ENCODE measurements at regions not wholly inside any gene's neighbourhood (a gene's known extent, or its start where the extent isn't known, plus 50 kb on each side); places are given as distances from the start of the nearest gene placed in this dataset.

- no peak for TF ChIP-seq CTCF (conservative IDR thresholded peaks at IDR 0.05; ENCODE audit: low read depth, low read length)
- DNase-seq (ENCODE audit: low read depth), result no peak
- H3K4me3 ChIP-seq (ENCODE audit: low read length), result no peak overlapping the region
Measured at GRCh38 chr11:116077092-116077491, 572.9 kb upstream of the CADM1 start.

- DNase-seq (ENCODE audit: low read depth), result no peak
- no peak for TF ChIP-seq CTCF (conservative IDR thresholded peaks at IDR 0.05; ENCODE audit: low read depth, low read length)
- no peak overlapping the region for H3K4me3 ChIP-seq (ENCODE audit: low read length)
Measured at GRCh38 chr11:116073854-116074837, 569.9 kb upstream of the CADM1 start.

GRCh38 chr11:116072601-116073410 lies 568.6 kb upstream of the CADM1 start:
- H3K4me3 ChIP-seq (ENCODE audit: low read length), result no peak overlapping the region
- TF ChIP-seq CTCF (conservative IDR thresholded peaks at IDR 0.05; ENCODE audit: low read depth, low read length), result peak; percentile 36
- DNase-seq (ENCODE audit: low read depth), result no peak

- DNase-seq (ENCODE audit: low read depth), result no peak
- no peak overlapping the region for H3K4me3 ChIP-seq (ENCODE audit: low read length)
- TF ChIP-seq CTCF (conservative IDR thresholded peaks at IDR 0.05; ENCODE audit: low read depth, low read length), result no peak
Measured at GRCh38 chr11:116072133-116072532, 567.9 kb upstream of the CADM1 start.

GRCh38 chr11:116071241-116071640 lies 567.0 kb upstream of the CADM1 start:
- no peak overlapping the region for H3K4me3 ChIP-seq (ENCODE audit: low read length)
- DNase-seq (ENCODE audit: low read depth), result no peak
- TF ChIP-seq CTCF (conservative IDR thresholded peaks at IDR 0.05; ENCODE audit: low read depth, low read length), result no peak

GRCh38 chr11:116070520-116070919 lies 566.3 kb upstream of the CADM1 start:
- DNase-seq (ENCODE audit: low read depth), result no peak
- TF ChIP-seq CTCF (conservative IDR thresholded peaks at IDR 0.05; ENCODE audit: low read depth, low read length), result no peak
- H3K4me3 ChIP-seq (ENCODE audit: low read length), result no peak overlapping the region

Measured in retinal pigment epithelial cell (primary cell).